Retinal pigment epithelial cell (primary cell): ENCODE measurements at regions not wholly inside any gene's neighbourhood (a gene's known extent, or its start where the extent isn't known, plus 50 kb on each side); places are given as distances from the start of the nearest gene placed in this dataset.
"Not testable (repeated sequence)": the region's sequence is repeated elsewhere in the genome, so short reads cannot be mapped to it uniquely, and the experiment has no call there.

Experiments
- DNase-seq: peaks from one replicate; pipeline ENCODE4 v3.0.0-alpha.2; 2010; ENCODE audit warnings: low read depth
- H3K4me3 ChIP-seq: 2 replicates; pipeline ENCODE4 v1.5.1; 2011; ENCODE audit warnings: mild to moderate bottlenecking, low read length, control low read depth, moderate library complexity
- TF ChIP-seq, protein P1 (sequence below): conservative IDR thresholded peaks from 2 replicates; pipeline ENCODE4 v1.5.1; 2011; ENCODE audit warnings: low read depth, low read length, control low read depth, inconsistent platforms

GRCh38 chr10:22825841-22826240 is 102.0 kb upstream of the ARMC3 start:
- TF ChIP-seq, protein P1, sequence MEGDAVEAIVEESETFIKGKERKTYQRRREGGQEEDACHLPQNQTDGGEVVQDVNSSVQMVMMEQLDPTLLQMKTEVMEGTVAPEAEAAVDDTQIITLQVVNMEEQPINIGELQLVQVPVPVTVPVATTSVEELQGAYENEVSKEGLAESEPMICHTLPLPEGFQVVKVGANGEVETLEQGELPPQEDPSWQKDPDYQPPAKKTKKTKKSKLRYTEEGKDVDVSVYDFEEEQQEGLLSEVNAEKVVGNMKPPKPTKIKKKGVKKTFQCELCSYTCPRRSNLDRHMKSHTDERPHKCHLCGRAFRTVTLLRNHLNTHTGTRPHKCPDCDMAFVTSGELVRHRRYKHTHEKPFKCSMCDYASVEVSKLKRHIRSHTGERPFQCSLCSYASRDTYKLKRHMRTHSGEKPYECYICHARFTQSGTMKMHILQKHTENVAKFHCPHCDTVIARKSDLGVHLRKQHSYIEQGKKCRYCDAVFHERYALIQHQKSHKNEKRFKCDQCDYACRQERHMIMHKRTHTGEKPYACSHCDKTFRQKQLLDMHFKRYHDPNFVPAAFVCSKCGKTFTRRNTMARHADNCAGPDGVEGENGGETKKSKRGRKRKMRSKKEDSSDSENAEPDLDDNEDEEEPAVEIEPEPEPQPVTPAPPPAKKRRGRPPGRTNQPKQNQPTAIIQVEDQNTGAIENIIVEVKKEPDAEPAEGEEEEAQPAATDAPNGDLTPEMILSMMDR: no peak
- DNase-seq: no peak
- no peak overlapping the region for H3K4me3 ChIP-seq

DNA sequence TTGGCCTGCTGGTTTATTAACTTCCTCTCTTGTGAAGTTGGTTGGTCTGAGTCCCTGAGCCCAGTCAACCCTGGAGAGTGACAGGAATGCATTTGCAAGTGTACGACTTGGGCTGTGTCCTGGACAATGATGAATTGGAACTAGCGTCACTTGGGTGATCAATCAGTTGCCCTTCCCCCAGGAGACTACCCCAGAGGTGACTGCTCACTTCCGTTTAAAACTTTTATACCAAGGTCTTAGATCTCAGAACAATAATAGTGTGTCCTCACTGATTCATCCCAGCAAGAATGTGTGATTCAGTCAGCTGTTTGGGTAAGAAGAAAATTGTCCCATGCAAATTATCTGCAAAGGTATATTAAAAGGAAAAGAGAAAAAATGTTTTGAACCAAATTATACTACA is 102.9 kb upstream of the ARMC3 start:
- H3K4me3 ChIP-seq: no peak overlapping the region
- DNase-seq: no peak
- TF ChIP-seq, protein P1: no peak

DNA sequence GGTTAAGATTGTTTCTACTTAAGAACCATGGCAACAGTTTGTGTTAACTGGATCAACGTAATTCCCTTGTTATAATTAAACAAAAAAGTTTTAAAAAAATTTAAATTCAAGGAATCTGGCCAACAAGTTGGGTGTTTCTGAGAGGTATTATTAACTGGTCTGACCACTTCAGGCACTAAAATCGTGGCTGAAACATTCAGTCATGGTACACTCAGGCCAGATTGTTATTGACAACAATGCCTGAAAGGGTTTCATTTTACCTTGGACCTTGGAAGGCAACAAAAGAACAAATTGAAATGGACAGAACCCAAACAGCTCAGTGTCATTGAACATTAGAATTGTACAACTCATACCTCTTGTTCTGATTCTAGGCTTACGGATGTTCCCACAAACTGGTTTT is 103.3 kb upstream of the ARMC3 start:
- H3K4me3 ChIP-seq: no peak overlapping the region
- TF ChIP-seq, protein P1: no peak

GRCh38 chr10:22823109-22823508 is 104.7 kb upstream of the ARMC3 start:
- TF ChIP-seq, protein P1: no peak
- DNase-seq: peak; percentile 99
- no peak overlapping the region for H3K4me3 ChIP-seq

More for the DNA sequence above, 103.3 kb upstream of the ARMC3 start:
- no peak for DNase-seq

GRCh38 chr10:22821921-22822320 is 105.9 kb upstream of the ARMC3 start:
- not testable (repeated sequence) for H3K4me3 ChIP-seq, DNase-seq

- TF ChIP-seq, protein P1: no peak
- DNase-seq: peak; percentile 84
- no peak overlapping the region for H3K4me3 ChIP-seq
Measured at GRCh38 chr10:22821501-22821900, 106.4 kb upstream of the ARMC3 start.

GRCh38 chr10:22816298-22816653 is 101.9 kb upstream of the PIP4K2A start:
- DNase-seq: peak; percentile 83
- TF ChIP-seq, protein P1: no peak
- H3K4me3 ChIP-seq: no peak overlapping the region
